Activated CD4-positive, alpha-beta T cell treated with anti-CD3 and anti-CD28 coated beads, Interleukin-2, amount 50 U/mL, for 48 hours (primary cell): ENCODE measurements at regions not wholly inside any gene's neighbourhood (a gene's known extent, or its start where the extent isn't known, plus 50 kb on each side); places are given as distances from the start of the nearest gene placed in this dataset.

Experiments used
- DNase-seq, 2 experiments: peaks; one replicate each; pipeline ENCODE4 v3.0.0-alpha.2; 2020

DNA sequence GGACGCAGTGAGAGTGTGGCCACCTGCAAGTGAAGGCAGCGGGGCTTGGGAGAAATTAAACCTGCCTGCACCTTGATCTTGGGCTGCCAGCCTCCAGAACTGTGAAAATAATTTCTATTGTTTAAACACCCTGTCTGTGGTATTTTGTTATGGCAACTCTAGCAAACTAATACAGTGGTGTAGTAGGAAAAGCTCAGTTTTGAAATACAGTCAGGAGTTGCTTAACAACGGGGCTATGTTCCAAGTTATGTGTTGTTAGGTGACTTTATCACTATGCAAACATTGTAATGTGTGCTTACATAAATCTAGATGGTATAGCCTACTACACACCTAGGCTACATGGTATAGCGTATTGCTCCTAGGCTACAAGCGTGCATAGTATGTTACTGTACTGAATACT lies 93.4 kb upstream of the FN1 start:
- DNase-seq, result no peak

- no peak for DNase-seq
These were observed 92.7 kb upstream of the FN1 start for GRCh38 chr2:215528555-215528954.

GRCh38 chr2:215527736-215528135 lies 91.9 kb upstream of the FN1 start:
- DNase-seq, result no peak

DNA sequence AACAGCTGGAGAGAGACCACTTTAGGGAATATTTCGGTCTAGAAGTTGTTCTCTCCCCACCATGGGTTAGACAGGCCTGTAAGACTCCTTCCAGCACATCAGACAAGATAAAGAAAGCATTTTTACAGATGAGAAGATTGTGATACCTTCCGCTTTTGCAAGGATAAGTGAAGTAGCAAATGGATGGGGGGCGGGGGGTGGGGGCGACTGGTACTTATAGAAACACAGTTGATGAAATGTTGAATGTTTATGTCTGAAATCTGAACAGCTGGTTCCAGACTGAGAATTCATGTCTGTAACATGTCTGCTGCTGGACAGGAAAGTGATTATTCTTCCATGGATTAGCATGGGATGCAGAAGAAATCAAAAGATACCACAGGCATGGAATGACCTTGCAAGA lies 90.5 kb upstream of the FN1 start:
- DNase-seq, result no peak

DNA sequence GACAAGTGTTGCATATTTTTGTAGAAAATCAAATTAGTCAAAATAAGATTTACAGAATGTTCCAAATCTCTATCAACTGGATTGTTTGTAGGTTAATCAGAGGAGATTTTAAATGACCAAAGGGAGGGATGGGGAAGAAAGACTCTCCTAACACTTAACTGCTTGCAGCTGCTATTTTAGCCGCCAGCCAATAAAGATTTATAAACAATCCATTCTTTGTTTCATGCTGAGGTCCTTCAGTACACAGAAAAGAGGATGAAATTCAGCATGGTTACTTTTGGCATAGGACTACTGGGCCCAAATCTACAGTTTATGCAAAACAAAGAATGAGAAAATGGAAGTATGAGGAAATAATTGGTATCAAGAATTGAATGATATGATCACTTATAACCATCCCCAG lies 86.4 kb upstream of the FN1 start:
- DNase-seq, result no peak

DNA sequence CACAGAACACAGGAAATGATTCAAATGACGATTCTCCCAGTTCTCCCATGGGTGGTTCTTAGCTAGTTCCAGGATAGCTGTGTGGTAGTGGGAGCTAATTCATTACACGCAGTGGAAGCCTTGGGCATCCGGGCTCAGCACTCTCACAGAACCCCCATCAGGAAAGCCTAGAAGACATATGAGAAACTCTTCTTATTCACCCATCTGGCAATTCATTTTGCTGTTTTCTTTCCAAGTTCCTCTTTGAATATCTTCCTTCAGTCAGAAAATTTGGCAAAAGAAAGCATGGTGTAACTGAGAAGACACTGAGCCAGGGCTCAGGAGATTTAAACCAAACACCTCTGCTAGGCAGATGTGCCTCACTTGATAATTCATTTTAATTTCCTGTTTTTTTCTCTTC lies 85.2 kb upstream of the FN1 start:
- DNase-seq, result no peak

DNA sequence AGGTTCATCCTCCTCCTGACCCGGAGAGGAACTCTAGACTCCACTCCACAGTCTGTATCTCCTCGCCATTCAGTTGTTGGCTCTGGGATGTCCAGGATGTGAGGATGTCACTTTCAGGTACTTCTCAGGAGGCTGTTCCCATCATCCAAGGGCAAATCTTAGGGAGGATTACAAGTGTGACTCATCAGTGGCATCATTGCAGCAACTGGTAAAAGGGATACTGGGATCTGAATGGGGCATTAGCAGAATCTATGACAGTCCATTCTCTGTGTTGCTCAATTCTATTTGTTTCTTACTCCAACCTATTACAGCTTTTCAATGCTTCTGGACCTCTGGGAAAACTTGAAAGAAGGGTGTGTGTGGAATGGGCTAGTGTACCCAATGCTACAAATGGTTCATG lies 81.5 kb upstream of the FN1 start:
- DNase-seq, result no peak

- DNase-seq, result no peak
These were observed 78.6 kb upstream of the FN1 start for GRCh38 chr2:215514516-215514915.

- no peak for DNase-seq
These were observed 75.8 kb upstream of the FN1 start for GRCh38 chr2:215511454-215512346.

GRCh38 chr2:215507836-215508235 lies 72.0 kb upstream of the FN1 start:
- DNase-seq, result no peak

DNA sequence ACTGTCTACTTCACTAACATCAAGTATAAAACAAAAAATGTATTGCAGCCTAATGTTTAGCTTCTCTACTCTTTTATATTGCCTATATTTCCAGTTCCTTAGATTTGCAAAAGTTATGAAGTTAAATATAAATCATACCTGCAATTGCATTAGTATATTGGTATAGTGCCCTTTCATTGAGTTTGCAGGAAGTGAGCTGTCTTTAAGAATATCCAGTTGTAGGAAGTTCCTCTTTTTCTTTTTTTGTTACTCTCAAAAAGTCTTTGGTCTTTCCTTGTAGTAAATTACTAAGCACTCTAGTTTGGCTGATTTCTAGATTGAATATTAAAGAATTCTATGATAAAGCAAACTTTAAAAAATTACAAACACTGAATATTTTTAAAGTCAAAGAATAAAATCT lies 71.3 kb upstream of the FN1 start:
- DNase-seq, result no peak

DNA sequence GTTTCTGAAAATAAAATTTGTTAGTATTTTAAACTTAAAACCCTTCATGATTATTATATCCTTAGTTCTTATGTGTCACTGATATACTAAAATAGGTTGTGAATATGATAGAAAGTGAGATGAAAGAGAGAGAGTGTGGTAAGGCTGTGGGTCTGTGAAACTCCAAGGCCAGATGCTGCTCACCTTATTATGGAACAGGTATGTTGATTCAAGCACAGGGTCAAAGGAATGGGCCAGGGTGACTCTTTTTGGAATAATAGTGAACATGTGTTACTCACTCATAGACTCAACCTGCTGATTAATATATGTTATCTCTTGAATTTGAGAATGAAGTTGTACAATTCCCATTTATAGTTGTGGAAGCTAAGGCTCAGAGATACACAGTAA lies 70.7 kb upstream of the FN1 start:
- DNase-seq, result no peak

DNA sequence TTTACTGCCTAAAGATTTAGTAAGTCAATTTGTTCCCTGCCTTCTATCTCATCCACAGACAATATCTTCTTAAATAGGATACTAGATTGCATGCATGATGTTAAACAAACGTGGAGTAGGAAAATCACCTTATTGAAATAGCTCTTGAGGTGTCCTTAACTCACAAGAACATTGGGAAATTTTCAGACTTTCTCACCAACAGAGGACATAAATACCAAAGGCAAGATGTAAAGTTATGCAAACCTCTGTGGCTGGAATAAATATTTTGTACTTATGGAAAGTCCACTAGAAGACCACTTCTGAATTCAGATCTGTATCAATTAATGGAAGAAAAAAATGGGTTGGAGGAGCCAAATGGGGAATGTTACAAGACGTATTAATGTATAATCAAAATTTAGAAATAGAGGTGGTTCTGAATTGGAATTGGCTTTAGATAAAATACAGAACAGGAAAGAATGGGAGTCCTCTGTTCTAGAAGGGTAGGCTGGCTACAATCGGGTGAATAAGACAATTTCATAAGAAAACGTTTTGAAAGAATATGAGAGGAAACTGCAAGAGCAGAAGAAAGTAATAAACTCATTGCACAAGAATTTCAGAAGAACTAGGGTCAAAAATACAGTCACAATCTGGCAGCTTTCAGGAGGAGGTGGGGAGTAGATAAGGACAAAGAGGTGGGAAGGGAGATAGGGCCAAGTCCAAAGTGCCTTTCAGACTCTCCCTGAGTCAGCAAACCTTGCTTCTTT lies 69.3 kb upstream of the FN1 start:
- DNase-seq, result no peak

GRCh38 chr2:215504547-215504946 lies 68.7 kb upstream of the FN1 start:
- DNase-seq, result no peak

GRCh38 chr2:215503381-215503780 lies 67.5 kb upstream of the FN1 start:
- DNase-seq, result no peak

GRCh38 chr2:215500466-215500865 lies 64.6 kb upstream of the FN1 start:
- DNase-seq, result no peak

GRCh38 chr2:215499331-215499730 lies 63.5 kb upstream of the FN1 start:
- no peak for DNase-seq

GRCh38 chr2:215498431-215498830 lies 62.6 kb upstream of the FN1 start:
- DNase-seq, result no peak

DNA sequence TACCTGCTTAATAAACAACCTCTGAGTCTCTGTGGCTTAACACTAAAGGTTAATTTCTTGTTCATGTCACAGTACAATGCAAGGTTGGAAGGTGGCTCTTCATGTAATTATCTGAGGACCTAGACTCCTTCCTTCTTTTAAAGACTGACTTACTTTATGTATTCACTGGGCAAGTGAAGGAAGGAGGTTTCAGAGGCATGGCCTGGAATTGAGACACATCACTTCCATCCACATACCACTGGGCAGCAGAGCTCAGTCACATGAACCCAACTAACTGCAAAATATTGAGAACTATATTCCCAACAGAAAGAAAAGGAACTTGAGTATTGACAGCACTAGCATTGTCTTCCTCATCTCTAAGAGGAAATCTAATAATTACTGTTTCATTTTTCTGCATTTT lies 57.5 kb upstream of the FN1 start:
- no peak for DNase-seq

- no peak for DNase-seq
These were observed 53.5 kb upstream of the FN1 start for GRCh38 chr2:215489288-215489848.

DNA sequence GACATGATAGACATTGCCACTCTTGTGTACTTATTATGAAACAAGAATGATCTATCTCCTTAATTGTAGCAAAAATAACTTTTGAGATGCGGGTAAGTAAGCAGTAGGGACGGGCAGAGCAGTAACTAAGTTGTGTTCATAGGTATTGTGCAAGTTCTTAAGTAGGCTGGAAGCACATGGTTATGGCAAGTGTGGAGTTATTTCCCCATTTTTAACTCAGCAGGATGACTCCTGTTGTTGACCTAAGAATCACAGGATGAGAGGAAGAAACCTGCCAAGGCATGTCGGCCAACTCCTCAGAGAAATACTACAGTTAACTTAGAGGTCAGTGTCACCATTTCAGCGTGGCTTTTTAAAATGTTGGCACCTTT lies 51.1 kb upstream of the FN1 start:
- no peak for DNase-seq

- DNase-seq, result no peak
These were observed 50.6 kb upstream of the FN1 start for GRCh38 chr2:215486291-215487001.
